SU-DHL-6 (cell line): ENCODE measurements at regions not wholly inside any gene's neighbourhood (a gene's known extent, or its start where the extent isn't known, plus 50 kb on each side); places are given as distances from the start of the nearest gene placed in this dataset.

Experiments
- EZH2phosphoT487 ChIP-seq: fragments of 200-600 bp; sonication (generic), shearing (Covaris generic); conservative IDR thresholded peaks from 2 replicates; pipeline ENCODE4 v1.6.1; 2018; ENCODE audit warnings: mild to moderate bottlenecking, antibody characterized with exemption, low read length, moderate library complexity, mixed read lengths
- TF ChIP-seq, protein P1 (sequence below): fragments of 200-600 bp; sonication (generic); IDR thresholded peaks from one replicate; pipeline ENCODE4 v1.5.1; 2017; ENCODE audit warnings: antibody characterized with exemption, mild to moderate bottlenecking, low read length, moderate library complexity; ENCODE audit not compliant: insufficient read depth, poor library complexity, severe bottlenecking

DNA sequence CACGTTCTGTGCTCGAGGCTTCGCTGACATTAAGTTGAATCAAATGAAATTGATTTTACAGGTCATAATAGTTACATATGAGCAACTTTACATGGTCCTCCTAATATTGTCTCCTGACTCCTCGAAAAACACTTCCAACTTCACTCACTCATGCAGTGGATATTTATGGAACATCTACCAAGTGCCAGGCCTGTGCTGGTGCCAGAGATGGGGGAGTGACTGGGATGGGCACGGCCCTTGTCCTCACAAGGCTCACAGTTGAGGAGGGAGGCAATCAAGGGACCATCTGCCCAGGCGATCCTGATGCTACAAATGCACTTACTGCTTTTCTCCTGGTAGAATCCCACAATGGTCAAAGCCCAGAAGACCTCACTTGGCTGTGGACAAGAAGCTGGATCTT is 426.4 kb downstream of the PREX1 start:
- TF ChIP-seq, protein P1, sequence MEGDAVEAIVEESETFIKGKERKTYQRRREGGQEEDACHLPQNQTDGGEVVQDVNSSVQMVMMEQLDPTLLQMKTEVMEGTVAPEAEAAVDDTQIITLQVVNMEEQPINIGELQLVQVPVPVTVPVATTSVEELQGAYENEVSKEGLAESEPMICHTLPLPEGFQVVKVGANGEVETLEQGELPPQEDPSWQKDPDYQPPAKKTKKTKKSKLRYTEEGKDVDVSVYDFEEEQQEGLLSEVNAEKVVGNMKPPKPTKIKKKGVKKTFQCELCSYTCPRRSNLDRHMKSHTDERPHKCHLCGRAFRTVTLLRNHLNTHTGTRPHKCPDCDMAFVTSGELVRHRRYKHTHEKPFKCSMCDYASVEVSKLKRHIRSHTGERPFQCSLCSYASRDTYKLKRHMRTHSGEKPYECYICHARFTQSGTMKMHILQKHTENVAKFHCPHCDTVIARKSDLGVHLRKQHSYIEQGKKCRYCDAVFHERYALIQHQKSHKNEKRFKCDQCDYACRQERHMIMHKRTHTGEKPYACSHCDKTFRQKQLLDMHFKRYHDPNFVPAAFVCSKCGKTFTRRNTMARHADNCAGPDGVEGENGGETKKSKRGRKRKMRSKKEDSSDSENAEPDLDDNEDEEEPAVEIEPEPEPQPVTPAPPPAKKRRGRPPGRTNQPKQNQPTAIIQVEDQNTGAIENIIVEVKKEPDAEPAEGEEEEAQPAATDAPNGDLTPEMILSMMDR = no peak
- no peak for TF ChIP-seq EZH2phosphoT487
